ENCODE measurements at regions not wholly inside any gene's neighbourhood (a gene's known extent, or its start where the extent isn't known, plus 50 kb on each side); places are given as distances from the start of the nearest gene placed in this dataset.
"Not testable (repeated sequence)": the region's sequence is repeated elsewhere in the genome, so short reads cannot be mapped to it uniquely, and the experiment has no call there.

DNA sequence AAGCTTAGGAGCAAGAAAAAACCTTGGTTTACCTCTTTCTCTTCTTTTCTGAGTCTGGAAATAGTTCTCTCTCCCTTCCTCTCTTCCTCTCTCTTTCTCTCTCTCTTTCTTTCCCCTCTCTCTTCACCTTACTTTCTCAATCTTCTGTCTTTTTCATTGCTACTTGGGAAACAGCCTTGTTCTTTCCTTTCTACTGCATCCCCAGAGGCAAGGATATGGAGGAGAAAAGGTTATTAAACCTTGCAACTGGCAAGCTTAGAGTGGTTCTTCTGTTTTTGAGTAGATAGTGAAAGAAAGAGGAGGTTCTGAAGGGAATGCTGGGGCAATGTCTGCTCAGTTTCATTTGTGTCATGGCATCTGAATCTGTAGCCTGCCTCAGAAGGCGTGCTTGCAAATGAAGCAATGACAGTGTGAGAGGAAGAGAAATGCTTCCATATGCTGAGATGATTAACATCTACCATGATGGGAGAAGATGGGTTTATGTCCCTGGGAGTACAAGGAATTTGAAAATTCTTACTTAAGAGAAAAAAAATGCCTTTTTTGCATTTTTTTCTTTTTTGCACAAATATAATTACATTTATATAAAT is 190.6 kb downstream of the CEP135 start:
- DNase-seq = no peak

DNA sequence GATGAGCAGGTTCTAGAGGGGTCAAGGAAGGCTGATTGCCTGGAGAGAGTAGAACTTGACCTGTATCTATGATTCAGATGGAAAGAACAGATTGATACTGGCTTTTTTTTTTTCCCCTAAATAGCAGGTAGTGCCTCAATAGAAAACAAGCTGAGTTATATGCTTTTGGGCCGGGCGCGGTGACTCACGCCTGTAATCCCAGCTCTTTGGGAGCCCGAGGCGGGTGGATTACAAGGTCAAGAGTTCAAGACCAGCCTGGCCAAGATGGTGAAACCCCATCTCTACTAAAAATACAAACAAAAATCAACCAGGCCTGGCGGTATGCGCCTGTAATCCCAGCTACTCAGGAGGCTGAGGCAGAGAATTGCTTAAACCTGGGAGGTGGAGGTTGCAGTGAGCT is 186.1 kb downstream of the CEP135 start:
- DNase-seq = not testable (repeated sequence)

DNA sequence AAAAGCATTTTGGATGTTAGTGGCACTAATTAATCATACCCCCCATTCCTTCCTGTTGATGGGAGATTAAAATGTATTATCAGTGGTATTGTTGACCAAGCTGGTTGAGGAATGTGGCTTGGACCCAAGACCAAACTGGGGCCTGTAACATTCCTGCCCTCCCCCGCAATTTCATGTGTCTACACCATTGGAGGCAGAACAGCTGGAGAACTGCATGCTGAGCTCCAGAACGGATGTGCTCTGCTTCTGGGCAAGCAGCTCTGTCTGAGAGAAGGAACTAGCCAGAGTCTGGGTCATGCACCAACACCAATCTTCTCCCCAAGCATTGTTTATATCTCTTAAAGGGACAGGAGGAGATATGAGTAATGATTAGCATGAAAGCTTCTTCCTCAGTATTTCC is 185.5 kb downstream of the CEP135 start:
- DNase-seq = peak; percentile 73

DNA sequence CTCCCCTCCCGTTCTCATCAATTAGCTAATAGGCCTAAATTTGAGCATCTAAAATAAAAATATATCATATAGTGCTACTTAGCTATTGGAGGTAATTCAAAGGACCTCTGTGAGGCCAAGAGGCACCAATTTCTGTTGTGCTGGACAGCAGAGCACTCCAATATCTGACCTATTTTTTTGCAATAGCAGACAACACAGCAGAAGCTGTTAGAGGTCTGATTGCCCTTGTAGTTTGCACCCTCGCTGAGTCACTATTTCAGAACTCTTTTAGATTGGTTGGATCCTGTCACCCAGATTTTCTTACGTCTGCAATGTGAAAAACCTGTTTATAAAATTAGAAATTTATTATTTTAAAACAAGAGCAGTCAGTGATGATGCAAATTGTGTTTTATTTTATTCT is 184.1 kb downstream of the CEP135 start:
- DNase-seq = no peak

DNA sequence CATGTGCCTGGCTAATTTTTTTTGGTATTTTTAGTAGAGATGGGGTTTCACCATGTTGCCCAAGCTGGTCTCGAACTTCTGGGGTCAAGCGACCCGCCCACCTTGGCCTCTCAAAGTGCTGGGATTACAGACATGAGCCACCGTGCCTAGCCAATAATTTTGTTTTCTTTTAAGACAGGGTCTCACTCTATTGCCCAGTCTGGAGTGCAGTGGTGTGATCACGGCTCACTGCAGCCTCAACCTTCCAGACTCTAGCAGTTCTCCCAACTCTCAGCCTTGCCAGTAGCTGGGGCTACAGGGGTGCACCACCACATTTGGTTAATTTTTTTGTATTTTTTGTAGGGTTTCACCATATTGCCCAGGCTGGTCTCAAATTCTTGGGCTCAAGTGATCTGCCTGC is 183.4 kb downstream of the CEP135 start:
- DNase-seq = not testable (repeated sequence)

DNA sequence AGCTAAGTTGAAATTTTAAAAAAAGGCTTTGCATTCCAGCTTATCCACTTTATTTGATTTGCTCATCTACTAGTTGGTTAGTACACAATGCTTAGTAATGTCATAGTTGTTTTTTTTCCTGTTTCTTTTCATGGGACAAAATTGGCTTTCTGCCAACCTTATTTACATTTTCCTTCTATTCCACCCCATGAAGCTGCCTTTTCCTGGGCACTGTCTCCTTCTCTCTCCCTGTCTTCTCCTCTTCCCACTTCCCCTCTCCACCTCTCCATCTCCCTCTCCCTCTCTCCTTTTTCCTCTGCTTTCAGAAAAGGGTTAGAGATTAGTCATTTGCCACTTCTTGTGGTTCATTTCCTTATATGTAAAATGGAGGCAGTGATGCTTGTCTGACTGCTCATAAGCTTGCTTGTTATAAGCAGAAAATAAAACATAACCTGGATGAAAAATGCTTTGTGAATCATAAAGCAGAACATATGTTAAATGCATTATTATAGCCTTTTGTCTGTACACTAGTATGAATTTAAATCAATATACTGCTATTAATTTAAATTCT is 181.9 kb downstream of the CEP135 start:
- peak; percentile 21 for DNase-seq

DNA sequence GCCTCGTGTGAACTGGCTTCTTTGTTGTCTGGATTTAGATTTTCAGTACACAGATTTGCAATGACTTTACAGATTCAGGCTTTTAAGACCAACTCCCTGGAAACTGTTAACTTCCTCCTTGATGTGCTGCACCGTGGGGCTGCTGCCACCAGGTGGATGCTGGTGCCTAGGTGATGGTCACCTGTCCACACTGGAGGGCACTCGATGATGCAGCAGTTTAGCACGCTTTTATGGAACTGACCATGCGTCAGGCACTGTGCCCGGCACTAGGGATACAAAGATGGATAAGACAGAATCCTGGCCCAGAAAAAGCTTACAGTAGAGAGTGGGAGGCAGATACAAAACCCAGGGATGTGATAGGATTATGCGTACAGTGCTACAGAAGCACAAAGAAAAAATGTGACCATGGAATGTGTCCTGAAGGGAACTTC is 180.7 kb downstream of the CEP135 start:
- no peak for DNase-seq

DNA sequence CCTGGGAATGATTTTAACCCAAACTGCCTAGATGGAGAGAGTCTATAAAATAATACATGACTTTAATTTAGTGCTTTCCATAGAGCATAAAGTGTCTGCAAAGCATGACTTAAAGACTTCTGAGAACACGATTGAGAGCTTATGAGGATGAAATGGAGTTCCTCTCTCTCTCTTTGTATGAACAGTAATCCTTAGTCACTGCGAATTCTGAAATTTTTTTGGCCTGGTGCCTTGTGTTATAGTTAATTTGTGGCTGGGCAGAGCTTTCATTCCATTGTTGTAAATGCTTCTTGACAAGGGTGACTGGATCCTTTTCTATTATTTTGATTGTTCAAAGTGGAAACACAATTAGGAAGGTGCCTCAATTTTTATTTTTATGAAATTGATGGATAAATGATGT is 179.5 kb downstream of the CEP135 start:
- peak; percentile 79 for DNase-seq

DNA sequence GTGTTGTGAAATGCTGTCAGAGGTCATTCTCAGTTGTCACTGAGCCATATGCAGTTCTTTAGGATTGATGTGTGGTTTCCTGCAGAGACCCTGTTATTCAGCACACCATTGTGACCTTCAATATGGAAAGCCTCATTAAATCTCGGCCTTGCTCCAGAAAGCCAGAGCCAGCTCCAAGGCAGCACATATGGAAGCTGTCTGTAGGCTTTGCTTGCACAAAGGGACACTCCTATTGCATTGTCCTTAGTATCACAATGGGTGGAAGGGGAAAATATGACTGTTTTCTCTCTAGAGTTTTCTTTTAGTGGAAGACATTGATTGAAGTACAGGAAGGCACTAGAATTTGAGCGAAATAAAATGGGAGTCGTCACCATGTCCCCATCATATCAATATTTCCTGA is 179.0 kb downstream of the CEP135 start:
- no peak for DNase-seq

DNA sequence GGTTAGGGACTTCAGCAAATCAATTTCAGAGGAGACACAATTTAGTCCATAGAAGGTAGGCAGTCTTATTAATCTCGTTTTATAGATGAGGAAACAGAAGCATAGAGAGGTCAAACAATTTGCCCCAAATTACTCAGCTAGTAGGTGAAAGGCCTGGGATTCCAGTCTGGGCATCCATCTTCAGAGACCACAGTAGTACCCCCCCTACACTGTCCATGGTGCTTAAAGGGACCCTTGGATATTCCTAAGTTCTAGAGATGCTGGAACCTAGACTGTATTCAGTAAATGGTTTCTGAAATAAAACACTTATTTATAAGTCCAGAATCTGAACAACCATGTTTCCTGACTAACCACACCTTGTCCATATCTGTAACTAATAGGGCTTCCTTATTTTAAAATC is 174.8 kb downstream of the CEP135 start:
- DNase-seq = no peak

DNA sequence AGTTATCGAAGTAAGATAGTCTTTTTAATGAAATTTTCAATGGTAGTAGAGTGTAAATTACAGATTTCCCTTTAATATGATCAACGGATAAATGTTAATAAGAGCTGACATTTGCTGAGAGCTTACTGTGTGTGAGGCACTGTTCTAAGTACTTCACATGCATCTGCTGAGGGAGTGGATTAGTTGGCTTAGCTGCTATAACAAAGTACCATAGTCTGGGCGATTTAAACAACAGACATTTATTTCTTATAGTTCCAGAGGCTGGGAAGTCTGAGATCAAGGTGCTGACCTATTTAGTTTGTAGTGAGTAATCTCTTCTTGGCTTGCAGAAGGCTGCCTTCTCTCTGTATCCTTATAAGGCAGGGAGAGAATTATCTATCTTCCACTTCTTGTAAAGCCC is 174.3 kb downstream of the CEP135 start:
- no peak for DNase-seq

DNA sequence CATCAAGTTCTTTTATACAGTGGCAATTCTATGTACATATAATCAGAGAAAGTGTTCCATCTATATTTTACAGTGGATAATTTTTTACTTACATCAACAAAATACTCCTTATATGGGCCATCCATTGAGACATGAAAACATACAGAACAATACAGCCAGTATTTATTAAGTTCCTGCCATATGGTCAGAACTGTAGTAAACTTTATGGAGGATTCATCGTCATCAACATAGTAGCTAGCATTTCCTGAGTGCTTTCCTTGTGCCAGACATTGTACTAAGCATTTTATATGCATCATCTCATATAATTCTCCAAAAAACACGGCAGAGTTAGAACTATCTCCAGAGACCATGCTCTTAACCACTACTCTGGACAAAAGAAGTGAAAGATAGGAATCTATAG is 170.1 kb downstream of the CEP135 start:
- DNase-seq = no peak

DNA sequence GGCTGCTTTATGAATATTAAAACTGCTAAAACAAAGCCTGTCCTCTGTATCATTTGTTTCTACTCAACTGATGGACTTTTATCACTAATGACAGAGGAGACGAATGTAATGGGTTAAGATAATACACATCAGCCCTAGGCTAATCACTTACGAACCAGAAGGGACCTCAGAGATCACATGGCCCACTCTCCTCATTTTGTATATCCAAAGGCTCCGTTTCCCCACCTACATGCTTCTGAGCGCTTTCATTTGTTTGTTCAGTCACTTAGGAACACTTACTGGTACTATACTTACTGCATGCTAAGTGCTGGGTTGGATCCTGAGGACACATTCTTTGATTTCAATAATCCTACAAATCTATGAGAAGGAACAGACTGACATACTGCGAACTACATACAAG is 169.3 kb downstream of the CEP135 start:
- no peak for DNase-seq

DNA sequence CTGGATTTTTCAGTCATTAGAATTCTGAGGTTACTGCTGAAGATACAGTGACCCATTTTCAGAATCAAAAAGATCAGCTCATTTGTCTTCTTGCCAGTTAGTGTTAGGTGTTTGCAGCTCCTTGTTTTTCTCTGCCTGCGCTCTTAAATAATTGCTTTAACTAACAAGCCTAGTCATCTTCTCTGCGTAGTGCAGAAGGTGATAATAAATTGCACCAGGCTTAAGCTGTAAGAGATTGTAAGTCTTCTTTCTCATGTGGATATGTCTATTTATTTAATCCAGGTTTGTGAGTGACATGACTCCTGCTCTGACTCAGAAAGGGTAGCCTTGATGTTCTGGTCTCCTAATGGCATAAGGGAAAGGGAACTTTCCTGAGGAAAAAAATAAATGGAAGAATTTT is 167.2 kb downstream of the CEP135 start:
- DNase-seq = no peak

DNA sequence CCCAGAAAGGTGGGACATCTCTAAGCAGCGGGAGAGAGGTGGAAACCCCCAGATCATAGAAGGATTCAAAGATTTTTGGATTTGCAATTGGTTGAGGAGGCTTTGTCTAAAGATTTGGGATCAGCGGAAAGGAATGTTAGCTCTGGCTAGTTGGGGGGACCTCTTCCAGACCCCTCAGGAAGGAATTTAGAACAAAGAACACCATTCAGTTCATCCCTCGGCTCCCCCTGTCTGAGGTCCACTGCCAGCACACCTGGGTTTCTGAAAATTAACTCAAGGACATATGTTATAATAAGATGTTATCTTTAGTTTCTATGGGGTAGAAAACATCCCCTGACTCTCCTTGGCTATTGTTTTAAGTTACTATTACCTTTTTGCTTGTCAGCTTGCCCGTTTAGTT is 163.6 kb downstream of the CEP135 start:
- no peak for DNase-seq

DNA sequence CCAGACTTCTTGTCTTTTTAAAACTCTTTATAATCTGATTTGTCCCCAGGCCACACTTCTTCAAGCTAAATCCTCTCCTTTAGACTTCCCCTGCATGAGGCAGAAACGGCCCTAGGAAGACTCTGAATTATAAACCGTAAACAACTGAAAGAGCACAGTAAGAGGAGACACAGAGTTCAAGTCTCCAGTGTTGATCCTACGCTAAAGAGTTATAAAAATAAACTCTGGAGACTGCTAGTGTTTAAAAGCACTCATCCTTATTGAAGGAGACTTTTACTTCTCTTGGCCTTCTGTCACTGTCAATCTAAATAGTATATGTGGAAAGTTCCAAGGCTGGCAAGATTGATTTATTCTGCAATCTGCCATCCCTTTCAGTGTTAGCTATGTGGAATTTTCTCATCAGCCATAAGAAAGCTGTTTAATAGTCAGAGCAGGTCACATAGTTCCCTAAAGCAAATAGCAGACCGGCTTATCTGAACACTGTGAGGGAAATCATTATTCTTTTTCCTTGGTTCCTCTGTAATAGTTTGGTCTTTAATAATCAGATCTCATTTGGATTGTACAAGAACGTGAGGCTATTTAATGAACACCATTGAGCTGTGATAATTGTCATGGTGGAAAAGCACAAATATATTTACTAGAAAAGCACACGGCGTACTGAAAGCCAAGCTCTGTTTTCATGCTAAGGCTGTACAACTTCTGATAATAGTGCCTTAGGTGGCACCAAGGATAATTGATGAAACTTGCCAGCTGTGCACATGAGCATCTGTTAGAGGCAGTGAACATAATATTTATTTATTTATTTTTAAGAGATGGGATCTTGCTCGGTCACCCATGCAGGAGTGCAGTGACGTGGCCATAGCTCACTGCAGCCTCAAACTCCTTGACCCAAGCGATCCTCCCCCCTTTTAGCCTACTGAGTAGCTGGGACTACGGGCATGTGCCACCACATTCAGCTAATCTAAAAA is 157.7 kb downstream of the CEP135 start:
- no peak for DNase-seq

DNA sequence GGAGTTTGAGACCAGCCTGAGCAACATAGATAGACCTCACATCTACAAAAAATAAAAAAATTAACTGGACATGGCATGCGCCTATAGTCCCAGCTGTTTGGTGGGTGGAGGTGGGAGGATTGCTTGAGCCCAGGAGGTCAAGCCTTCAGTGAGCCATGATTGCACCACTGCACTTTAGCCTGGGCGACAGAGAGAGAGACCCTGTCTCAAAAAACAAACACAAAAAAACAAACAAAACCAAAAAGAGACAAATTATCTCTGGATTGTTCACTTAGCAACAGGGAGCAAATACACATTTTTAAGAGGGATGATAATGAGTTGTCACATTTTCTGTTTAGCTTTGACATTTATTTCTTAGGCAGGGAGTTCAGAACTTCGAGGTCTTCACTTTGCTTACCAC is 155.4 kb downstream of the CEP135 start:
- DNase-seq = no peak

DNA sequence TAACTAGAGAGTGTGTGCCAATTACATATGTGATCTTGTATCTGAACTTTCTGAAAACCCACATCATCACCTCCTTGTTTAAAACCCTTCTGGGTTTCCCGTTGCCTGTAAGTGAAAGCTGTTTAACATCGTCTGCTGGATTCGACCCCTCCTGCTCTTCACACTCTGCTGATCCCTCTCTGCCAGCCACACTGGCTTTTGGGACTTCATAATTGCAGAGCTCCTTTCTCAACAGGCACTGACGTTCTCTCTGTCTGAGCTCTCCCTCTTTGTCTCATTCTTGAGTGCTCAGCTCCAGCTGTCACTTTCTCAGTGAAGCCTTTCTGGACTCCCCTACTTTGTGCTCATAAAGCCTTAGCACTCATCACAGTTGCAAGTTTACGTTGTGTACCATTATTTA is 153.9 kb downstream of the CEP135 start:
- DNase-seq = no peak

DNA sequence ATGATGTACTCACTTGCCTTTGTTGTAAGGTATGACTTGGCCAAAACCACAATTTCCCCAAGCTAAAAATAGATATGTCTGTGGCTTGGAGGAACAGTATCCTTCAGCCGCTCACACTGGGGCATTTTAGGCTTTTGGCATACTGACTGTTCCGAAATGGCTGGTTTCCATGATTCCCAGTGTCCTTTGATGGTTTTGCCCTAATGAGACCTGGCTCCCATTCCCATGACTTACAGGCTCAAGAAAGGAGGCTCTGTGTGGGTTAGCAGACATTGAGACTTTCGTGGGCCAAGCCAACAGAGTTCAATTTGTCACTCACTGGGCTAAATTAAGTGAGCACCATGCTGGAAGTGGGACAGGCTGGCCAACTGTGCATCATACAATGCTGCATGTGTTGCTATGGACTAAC is 150.6 kb downstream of the CEP135 start:
- DNase-seq = no peak

DNA sequence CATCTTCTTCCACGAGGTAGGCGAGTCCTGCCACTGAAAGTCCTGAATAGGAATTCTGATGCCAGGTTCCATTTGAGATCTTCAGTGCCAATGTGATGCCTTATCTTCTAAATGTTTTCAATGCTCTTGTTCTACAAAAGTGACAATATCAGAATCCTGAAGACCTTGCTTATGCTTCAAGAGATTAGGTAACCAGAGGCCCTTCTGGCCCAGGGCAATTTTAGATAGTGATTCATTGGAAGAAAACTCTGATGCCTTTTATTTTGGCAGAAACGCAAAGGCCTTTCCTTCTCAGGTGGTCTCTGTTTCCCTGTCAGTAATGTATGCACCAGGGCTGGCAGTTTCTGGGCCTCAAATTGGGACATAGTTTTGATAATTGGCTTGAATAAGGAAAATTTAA is 144.8 kb downstream of the CEP135 start:
- no peak for DNase-seq

DNA sequence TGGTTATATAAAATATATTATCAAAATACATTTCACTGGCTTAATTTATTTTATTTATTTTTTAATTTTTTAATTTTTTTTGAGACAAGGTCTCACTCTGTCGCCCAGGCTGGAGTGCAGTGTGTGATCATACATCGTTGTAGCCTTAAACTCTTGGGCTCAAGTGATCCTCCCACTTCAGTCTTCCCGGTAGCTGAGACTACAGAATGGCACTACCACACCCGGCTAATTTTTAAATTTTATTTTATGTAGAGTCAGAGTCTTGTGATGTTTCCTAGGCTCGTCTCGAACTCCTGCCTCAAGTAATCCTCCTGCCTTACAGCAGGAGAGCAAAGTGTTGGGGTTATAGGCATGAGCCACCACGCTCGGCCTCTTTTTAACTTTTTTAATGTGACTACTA is 143.8 kb downstream of the CEP135 start:
- DNase-seq = no peak

DNA sequence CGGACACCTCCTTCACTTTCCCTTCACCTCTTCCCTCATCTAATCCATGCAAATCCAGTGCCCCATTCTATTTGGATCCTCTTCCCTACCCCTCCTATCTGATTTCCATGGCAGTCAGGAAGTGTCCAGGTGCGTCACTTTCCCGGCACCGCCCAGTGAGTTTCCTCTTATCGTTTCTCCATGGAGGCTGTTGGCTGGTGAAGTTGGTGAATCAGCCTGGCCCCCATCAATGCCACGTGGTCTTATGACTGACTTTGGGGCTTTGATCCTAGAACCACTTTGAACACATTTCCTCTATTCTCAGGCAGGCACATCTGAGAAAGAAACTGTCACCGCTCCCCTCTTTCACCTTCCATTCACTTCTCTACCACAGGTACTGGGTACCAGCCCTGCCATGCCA is 137.8 kb downstream of the CEP135 start:
- DNase-seq = no peak

DNA sequence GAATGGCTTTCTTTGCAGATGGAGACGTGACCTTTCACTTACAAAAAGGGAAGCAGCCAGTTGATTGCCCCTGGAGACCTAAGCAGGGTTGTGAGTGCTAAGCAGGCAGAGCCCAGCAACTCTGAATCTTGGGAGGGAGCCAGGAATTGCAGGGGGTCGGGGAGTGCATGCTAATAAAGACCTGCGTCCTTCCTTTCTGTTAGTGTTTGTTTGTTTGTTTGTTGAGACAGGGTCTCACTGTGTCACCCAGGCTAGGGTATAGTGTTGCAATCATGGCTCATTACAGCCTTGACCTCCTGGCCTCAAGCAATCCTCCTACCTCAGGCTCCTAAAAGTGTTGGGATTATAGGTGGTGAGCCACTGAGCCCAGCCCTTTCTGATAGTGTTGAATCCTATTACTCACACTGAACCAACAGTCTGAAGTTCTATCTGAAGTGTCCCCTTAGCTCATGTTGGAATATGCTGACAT is 137.4 kb downstream of the CEP135 start:
- DNase-seq = peak; percentile 19

DNA sequence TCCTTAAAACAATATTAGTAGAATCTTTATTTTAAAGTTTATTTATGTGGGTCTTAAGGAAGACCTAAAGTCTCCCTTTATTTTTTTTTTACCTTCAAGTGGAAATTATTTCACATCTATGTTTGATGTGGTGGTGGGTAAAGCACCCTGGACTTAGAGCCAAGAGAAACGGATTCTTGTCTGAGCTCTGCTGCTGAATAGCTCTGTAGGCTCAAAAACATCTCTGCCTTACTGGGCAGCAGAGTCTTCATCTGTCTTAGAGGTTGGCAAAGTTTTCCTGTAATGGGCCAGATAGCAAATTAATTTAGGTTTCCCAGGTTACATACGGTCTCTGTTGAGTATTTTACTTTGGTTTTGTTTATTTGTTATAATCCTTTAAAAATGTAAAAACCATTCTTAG is 136.5 kb downstream of the CEP135 start:
- no peak for DNase-seq

Measured in fibroblast of skin of scalp (primary cell).